ENCODE measurements at regions not wholly inside any gene's neighbourhood (a gene's known extent, or its start where the extent isn't known, plus 50 kb on each side); places are given as distances from the start of the nearest gene placed in this dataset.
"Not testable (repeated sequence)": the region's sequence is repeated elsewhere in the genome, so short reads cannot be mapped to it uniquely, and the experiment has no call there.

GRCh38 chr10:33776419-33777070 lies 442.1 kb upstream of the NRP1 start:
- FAIRE-seq, result no peak

- no peak for FAIRE-seq
These were observed 440.4 kb upstream of the NRP1 start for GRCh38 chr10:33774857-33775256.

GRCh38 chr10:33773886-33774480 lies 439.5 kb upstream of the NRP1 start:
- FAIRE-seq, result no peak

- FAIRE-seq, result no peak
These were observed 438.7 kb upstream of the NRP1 start for GRCh38 chr10:33773253-33773573.

GRCh38 chr10:33772370-33773252 lies 438.1 kb upstream of the NRP1 start:
- no peak for FAIRE-seq

GRCh38 chr10:33771856-33772255 lies 437.4 kb upstream of the NRP1 start:
- not testable (repeated sequence) for FAIRE-seq

GRCh38 chr10:33764694-33765185 lies 430.3 kb upstream of the NRP1 start:
- FAIRE-seq, result no peak

GRCh38 chr10:33760056-33760943 lies 425.8 kb upstream of the NRP1 start:
- FAIRE-seq, result peak; percentile 83

GRCh38 chr10:33759191-33759590 lies 424.7 kb upstream of the NRP1 start:
- FAIRE-seq, result no peak

GRCh38 chr10:33758299-33758698 lies 423.8 kb upstream of the NRP1 start:
- FAIRE-seq, result no peak

GRCh38 chr10:33754052-33754451 lies 419.6 kb upstream of the NRP1 start:
- FAIRE-seq, result no peak

- no peak for FAIRE-seq
These were observed 418.9 kb upstream of the NRP1 start for GRCh38 chr10:33753389-33753788.

- no peak for FAIRE-seq
These were observed 415.3 kb upstream of the NRP1 start for GRCh38 chr10:33749790-33750189.

GRCh38 chr10:33749067-33749735 lies 414.7 kb upstream of the NRP1 start:
- no peak for FAIRE-seq

- FAIRE-seq, result no peak
These were observed 412.4 kb upstream of the NRP1 start for GRCh38 chr10:33746836-33747268.

GRCh38 chr10:33746186-33746585 lies 411.7 kb upstream of the NRP1 start:
- FAIRE-seq, result no peak

GRCh38 chr10:33743429-33743857 lies 409.0 kb upstream of the NRP1 start:
- FAIRE-seq, result no peak

- FAIRE-seq, result no peak
These were observed 404.6 kb upstream of the NRP1 start for GRCh38 chr10:33739031-33739430.

GRCh38 chr10:33735464-33735923 lies 401.0 kb upstream of the NRP1 start:
- FAIRE-seq, result no peak

GRCh38 chr10:33734393-33735155 lies 400.1 kb upstream of the NRP1 start:
- FAIRE-seq, result no peak

GRCh38 chr10:33733058-33733457 lies 398.6 kb upstream of the NRP1 start:
- FAIRE-seq, result no peak
